H1 (cell line): ENCODE measurements at regions not wholly inside any gene's neighbourhood (a gene's known extent, or its start where the extent isn't known, plus 50 kb on each side); places are given as distances from the start of the nearest gene placed in this dataset.

ENCODE experiments used
- CBX8 ChIP-seq: fragments of 300-800, 300-1000 bp; sonication (generic); IDR thresholded peaks from 2 replicates; pipeline ENCODE4 v1.7.1; 2016; ENCODE audit warnings: low read depth, low read length, borderline replicate concordance
- SIN3A ChIP-seq, 2 experiments: IDR thresholded peaks in 1 of 2; conservative IDR thresholded peaks in 1 of 2; 2 replicates each; pipeline ENCODE4 v1.6.1; 2011 to 2012; ENCODE audit warnings: low read length in 2 of 2, improper control_type of control experiment in 1 of 2, low read depth in 1 of 2, mild to moderate bottlenecking in 1 of 2
- YY1 ChIP-seq: IDR thresholded peaks from 2 replicates; pipeline ENCODE4 v1.6.1; 2011; ENCODE audit warnings: low read depth, mild to moderate bottlenecking, low read length

- TF ChIP-seq YY1 (no peak), CBX8 (no peak), SIN3A (conservative IDR thresholded peaks at IDR 0.05 in 1 of 2, IDR thresholded peaks at IDR 0.05 in 1 of 2; ENCODE audit: low read depth in 1 of 2, low read length in 2 of 2) (no peak)
Observed at GRCh38 chr1:199085903-199086302, 447.1 kb downstream of the PTPRC start (continued).
